K562 (cell line): ENCODE measurements at regions not wholly inside any gene's neighbourhood (a gene's known extent, or its start where the extent isn't known, plus 50 kb on each side); places are given as distances from the start of the nearest gene placed in this dataset.

Source experiments
- ATAC-seq: fragments of 200-7000 bp; cut with Tn5 transposase; 3 replicates; pipeline ENCODE4 v1.9.1; 2020; ENCODE audit warnings: moderate library complexity
- BruUV-seq: library from RNA; stranded (reverse); fragments of 400-500 nt; replicated peaks from 2 replicates; lab custom pipeline; 2021; lab: Mats Ljungman, UMichigan
- CTCF ChIA-PET: fragments of 300-600 bp; formaldehyde crosslinking; extraction: SDS; loops from one replicate; lab custom pipeline; 2021; ENCODE audit warnings: low intra/inter-chr PET ratio; lab: Yijun Ruan, JAX
- POLR2A ChIA-PET: fragments of 300-600, 350-650 bp; sonication (Branson Sonifier 250); formaldehyde crosslinking; extraction: SDS; loops from one replicate; lab custom pipeline; 2021; ENCODE audit warnings: antibody characterized with exemption, inconsistent platforms; lab: Yijun Ruan, JAX
- DNase-seq, 4 experiments: peaks; one replicate each; pipeline versions ENCODE4 v3.0.0 to v3.0.0-alpha.2; 2011 to 2018; ENCODE audit warnings: low spot score in 3 of 4, mixed read lengths in 3 of 4; ENCODE audit errors: extremely low read depth in 1 of 4
- FAIRE-seq: peaks from 2 replicates; lab custom pipeline; 2011; peaks lifted over from hg19 to GRCh38; lab: Jason Lieb, UNC
- H2AFZ ChIP-seq: 2 replicates; pipeline ENCODE4 v1.6.0; 2011; ENCODE audit warnings: low read depth, low read length, control low read depth, inconsistent platforms
- H3K27ac ChIP-seq: fragments of 200-600 bp; 3 replicates; pipeline ENCODE4 v1.8.0; 2011; ENCODE audit warnings: low read depth, mild to moderate bottlenecking, control low read depth, inconsistent platforms, low read length, moderate library complexity, mixed read lengths; ENCODE audit errors: extremely low read depth
- H3K27me3 ChIP-seq, 2 experiments: fragments of 300-600 bp in 1 of 2; 2 replicates in 1 of 2; 3 replicates in 1 of 2; pipeline versions ENCODE4 v1.6.0 to v1.8.0; 2011; ENCODE audit warnings: inconsistent platforms in 2 of 2, low read length in 2 of 2, mild to moderate bottlenecking in 1 of 2, mixed read lengths in 1 of 2, moderate library complexity in 1 of 2; ENCODE audit not compliant: control insufficient read depth in 2 of 2, insufficient read depth in 2 of 2
- H3K36me3 ChIP-seq: fragments of 300-600 bp; 3 replicates; pipeline ENCODE4 v1.8.0; 2011; ENCODE audit warnings: mild to moderate bottlenecking, low read length, inconsistent platforms; ENCODE audit not compliant: control insufficient read depth, insufficient read depth
- H3K4me1 ChIP-seq, 2 experiments: fragments of 200-600 bp in 1 of 2; replicated peaks in 1 of 2; 2 replicates in 1 of 2; 3 replicates in 1 of 2; pipeline versions ENCODE4 v1.5.1 to v1.8.0; 2011; ENCODE audit warnings: inconsistent platforms in 2 of 2, low read length in 2 of 2, mild to moderate bottlenecking in 1 of 2, mixed read lengths in 1 of 2, moderate library complexity in 1 of 2; ENCODE audit not compliant: control insufficient read depth in 2 of 2, insufficient read depth in 2 of 2
- H3K4me2 ChIP-seq: 2 replicates; pipeline ENCODE4 v1.6.1; 2011; ENCODE audit warnings: low read length, control low read depth, inconsistent platforms, mixed read lengths; ENCODE audit not compliant: insufficient read depth
- H3K4me3 ChIP-seq: fragments of 200-600 bp; sonication (generic), shearing (Covaris generic); 2 replicates; pipeline ENCODE4 v1.5.1; 2016; ENCODE audit warnings: control low read depth, inconsistent platforms
- H3K79me2 ChIP-seq: fragments of 200-600 bp; 3 replicates; pipeline ENCODE4 v1.8.0; 2011; ENCODE audit warnings: low read length, inconsistent platforms; ENCODE audit not compliant: control insufficient read depth, insufficient read depth
- H3K9ac ChIP-seq, 2 experiments: 2 replicates each; pipeline versions ENCODE4 v1.6.0 to v1.6.1; 2011; ENCODE audit warnings: low read depth in 2 of 2, low read length in 2 of 2, control low read depth in 1 of 2, inconsistent platforms in 1 of 2, mild to moderate bottlenecking in 1 of 2, mixed read lengths in 1 of 2; ENCODE audit not compliant: insufficient read depth in 1 of 2
- H3K9me1 ChIP-seq: one replicate; pipeline ENCODE4 v1.6.0; 2011; ENCODE audit warnings: inconsistent platforms, mild to moderate bottlenecking, low read length, moderate library complexity; ENCODE audit not compliant: control insufficient read depth, insufficient read depth
- H3K9me3 ChIP-seq: replicated peaks from 2 replicates; pipeline ENCODE4 v1.5.1; 2011; ENCODE audit warnings: low read depth, low read length, inconsistent platforms; ENCODE audit not compliant: control insufficient read depth, insufficient read depth
- H4K20me1 ChIP-seq: replicated peaks from 2 replicates; pipeline ENCODE4 v1.6.1; 2011; ENCODE audit warnings: low read length, inconsistent platforms, mixed read lengths; ENCODE audit not compliant: control insufficient read depth, insufficient read depth
- ASH1L ChIP-seq: fragments of 450-650 bp; IDR thresholded peaks from 2 replicates; pipeline ENCODE4 v1.6.1; 2018; ENCODE audit warnings: borderline replicate concordance, mild to moderate bottlenecking, low read depth; ENCODE audit not compliant: partially characterized antibody
- ESRRA ChIP-seq: fragments of 450-650 bp; IDR thresholded peaks from 2 replicates; pipeline ENCODE4 v1.6.1; 2014; ENCODE audit warnings: low read depth, mild to moderate bottlenecking, moderate library complexity, borderline replicate concordance
- FIP1L1 ChIP-seq: fragments of 200-400 bp; formaldehyde crosslinking; IDR thresholded peaks from 2 replicates; pipeline ENCODE4 v1.6.1; 2018; ENCODE audit warnings: mild to moderate bottlenecking, low read depth, low read length; ENCODE audit not compliant: poor library complexity, severe bottlenecking
- MCM3 ChIP-seq: fragments of 450-650 bp; IDR thresholded peaks from 2 replicates; pipeline ENCODE4 v1.6.1; 2016
- NCOR1 ChIP-seq: fragments of 450-650 bp; IDR thresholded peaks from 2 replicates; pipeline ENCODE4 v1.6.1; 2016; ENCODE audit warnings: mild to moderate bottlenecking, moderate library complexity
- RBM17 ChIP-seq: fragments of 200-400 bp; formaldehyde crosslinking; IDR thresholded peaks from 2 replicates; pipeline ENCODE4 v1.6.1; 2017; ENCODE audit warnings: low read depth, mild to moderate bottlenecking, low read length, borderline replicate concordance
- SMAD3 ChIP-seq: fragments of 450-650 bp; formaldehyde crosslinking; conservative IDR thresholded peaks from 2 replicates; pipeline ENCODE4 v1.4.0; 2020; ENCODE audit warnings: mild to moderate bottlenecking
- TFAM ChIP-seq: fragments of 250-450 bp; sonication (Bioruptor Pico); conservative IDR thresholded peaks from 2 replicates; pipeline ENCODE4 v1.5.0; 2021; ENCODE audit warnings: mild to moderate bottlenecking, moderate library complexity
- ZNF586 ChIP-seq: fragments of 450-650 bp; formaldehyde crosslinking; conservative IDR thresholded peaks from 2 replicates; pipeline ENCODE4 v1.4.0; 2020; ENCODE audit warnings: mild to moderate bottlenecking, moderate library complexity
- WGBS: fragments of 100-300 bp; shearing (Covaris generic); methylation state at CpG from one replicate; pipeline ENCODE4 v1.1.6; 2016; ENCODE audit warnings: low coverage, mixed read lengths; ENCODE audit not compliant: insufficient coverage; ENCODE audit errors: missing lambda C conversion rate; 5-methylcytosine and 5-hydroxymethylcytosine counted together
- in situ Hi-C: fragments of 300-500 bp; cut with MboI; formaldehyde crosslinking; loops from 4 replicates; pipeline ENCODE4 v1.15.0; 2018; ENCODE audit warnings: inconsistent platforms, mixed read lengths
- intact Hi-C: fragments of 100-400 bp; cut with micrococcal nuclease; formaldehyde crosslinking; loops from 2 replicates; pipeline ENCODE4 v1.14.2; 2022
- TF ChIP-seq, protein P1 (sequence below): fragments of 450-650 bp; conservative IDR thresholded peaks from 2 replicates; pipeline ENCODE4 v1.6.1; 2016; ENCODE audit warnings: missing genetic modification characterization, low read depth, mild to moderate bottlenecking, missing compliant biosample characterization, moderate library complexity
- TF ChIP-seq, protein P2 (sequence below): fragments of 250-450 bp; sonication (Bioruptor Pico); IDR thresholded peaks from 2 replicates; pipeline ENCODE4 v1.9.0; 2021; ENCODE audit warnings: mild to moderate bottlenecking
- TF ChIP-seq, protein P3 (sequence below): fragments of 450-650 bp; IDR thresholded peaks from 2 replicates; pipeline ENCODE4 v1.6.1; 2016; ENCODE audit warnings: low read depth, mild to moderate bottlenecking, moderate library complexity
- TF ChIP-seq, protein P4 (sequence below): sonication (generic); formaldehyde crosslinking; IDR thresholded peaks from 2 replicates; pipeline ENCODE4 v1.8.0; 2022; ENCODE audit warnings: mild to moderate bottlenecking, low read depth, missing genetic modification reagents

DNA sequence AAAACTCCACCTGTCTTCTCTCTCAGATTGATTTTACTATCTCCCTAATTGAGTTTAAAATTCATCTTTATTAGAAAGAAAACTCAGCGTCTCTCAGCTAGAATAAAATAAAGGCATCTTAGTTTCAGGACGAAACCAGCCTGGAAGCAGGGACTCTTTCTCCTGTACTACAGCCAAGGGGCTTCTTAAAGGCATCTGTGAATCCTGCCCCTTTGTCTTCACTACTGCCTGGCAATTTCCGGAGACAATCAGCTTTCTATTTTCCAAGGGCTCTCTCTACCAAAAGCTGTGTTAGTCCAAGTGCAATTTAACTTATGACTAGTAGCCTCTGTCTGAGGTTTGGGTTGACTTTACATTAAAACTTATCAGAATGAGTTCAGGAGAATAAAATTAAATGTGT is 623.3 kb upstream of the FOXG1 start:
- in situ Hi-C loops (no loop called here), intact Hi-C loops (no loop called here)
- H3K79me2 ChIP-seq: no peaks in the 10 kb centered on the region
- H3K4me1 ChIP-seq: no peaks in the 10 kb centered on the region
- ATAC-seq: no peak
- POLR2A ChIA-PET: no interaction called here
- CTCF ChIA-PET: no interaction called here
- no TSS peak for BruUV-seq
- no peaks in the 10 kb centered on the region for H3K36me3 ChIP-seq
- no peaks in the 10 kb centered on the region for H3K9me3 ChIP-seq
- H4K20me1 ChIP-seq: no peaks in the 10 kb centered on the region
- H3K4me2 ChIP-seq: no peak overlapping the region
- no peaks in the 10 kb centered on the region for H3K9me1 ChIP-seq
- no peak overlapping the region for H3K9ac ChIP-seq
- TF ChIP-seq TFAM (no peak), ASH1L (no peak), NCOR1 (no peak), SMAD3 (no peak), ESRRA (no peak), FIP1L1 (no peak), ZNF586 (no peak), RBM17 (no peak), MCM3 (no peak)
- TF ChIP-seq, protein P1, sequence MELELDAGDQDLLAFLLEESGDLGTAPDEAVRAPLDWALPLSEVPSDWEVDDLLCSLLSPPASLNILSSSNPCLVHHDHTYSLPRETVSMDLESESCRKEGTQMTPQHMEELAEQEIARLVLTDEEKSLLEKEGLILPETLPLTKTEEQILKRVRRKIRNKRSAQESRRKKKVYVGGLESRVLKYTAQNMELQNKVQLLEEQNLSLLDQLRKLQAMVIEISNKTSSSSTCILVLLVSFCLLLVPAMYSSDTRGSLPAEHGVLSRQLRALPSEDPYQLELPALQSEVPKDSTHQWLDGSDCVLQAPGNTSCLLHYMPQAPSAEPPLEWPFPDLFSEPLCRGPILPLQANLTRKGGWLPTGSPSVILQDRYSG (tag): no peak
- TF ChIP-seq, protein P2, sequence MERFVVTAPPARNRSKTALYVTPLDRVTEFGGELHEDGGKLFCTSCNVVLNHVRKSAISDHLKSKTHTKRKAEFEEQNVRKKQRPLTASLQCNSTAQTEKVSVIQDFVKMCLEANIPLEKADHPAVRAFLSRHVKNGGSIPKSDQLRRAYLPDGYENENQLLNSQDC: no peak
- TF ChIP-seq, protein P3, sequence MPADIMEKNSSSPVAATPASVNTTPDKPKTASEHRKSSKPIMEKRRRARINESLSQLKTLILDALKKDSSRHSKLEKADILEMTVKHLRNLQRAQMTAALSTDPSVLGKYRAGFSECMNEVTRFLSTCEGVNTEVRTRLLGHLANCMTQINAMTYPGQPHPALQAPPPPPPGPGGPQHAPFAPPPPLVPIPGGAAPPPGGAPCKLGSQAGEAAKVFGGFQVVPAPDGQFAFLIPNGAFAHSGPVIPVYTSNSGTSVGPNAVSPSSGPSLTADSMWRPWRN: no peak
- TF ChIP-seq, protein P4, sequence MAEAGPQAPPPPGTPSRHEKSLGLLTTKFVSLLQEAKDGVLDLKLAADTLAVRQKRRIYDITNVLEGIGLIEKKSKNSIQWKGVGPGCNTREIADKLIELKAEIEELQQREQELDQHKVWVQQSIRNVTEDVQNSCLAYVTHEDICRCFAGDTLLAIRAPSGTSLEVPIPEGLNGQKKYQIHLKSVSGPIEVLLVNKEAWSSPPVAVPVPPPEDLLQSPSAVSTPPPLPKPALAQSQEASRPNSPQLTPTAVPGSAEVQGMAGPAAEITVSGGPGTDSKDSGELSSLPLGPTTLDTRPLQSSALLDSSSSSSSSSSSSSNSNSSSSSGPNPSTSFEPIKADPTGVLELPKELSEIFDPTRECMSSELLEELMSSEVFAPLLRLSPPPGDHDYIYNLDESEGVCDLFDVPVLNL (CRISPR knock-in tag): no peak
- no peak for FAIRE-seq
- no peaks in the 10 kb centered on the region for H3K27me3 ChIP-seq
- DNase-seq: no peak
- no peak overlapping the region for H3K27ac ChIP-seq
- no peak overlapping the region for H2AFZ ChIP-seq
- no peak overlapping the region for H3K4me3 ChIP-seq
- 0% methylated on average over 3 of the region's 3 CpGs for WGBS
